PC-3 (cell line): ENCODE measurements at regions not wholly inside any gene's neighbourhood (a gene's known extent, or its start where the extent isn't known, plus 50 kb on each side); places are given as distances from the start of the nearest gene placed in this dataset.

Experiments used
- ATAC-seq: fragments of 200-7000 bp; cut with Tn5 transposase; 2 replicates; pipeline ENCODE4 v1.9.1; 2020; ENCODE audit warnings: mild to moderate bottlenecking, moderate library complexity
- BruUV-seq: library from RNA; stranded (reverse); fragments of 400-500 nt; replicated peaks from 2 replicates; lab custom pipeline; 2021; lab: Mats Ljungman, UMichigan
- CTCF ChIA-PET: fragments of 300-600 bp; sonication (Branson Sonifier 250); formaldehyde crosslinking; loops from one replicate; lab custom pipeline; 2022; ENCODE audit warnings: antibody characterized with exemption; lab: Charles Lee
- POLR2A ChIA-PET: fragments of 300-600 bp; sonication (Branson Sonifier 250); formaldehyde crosslinking; loops from one replicate; lab custom pipeline; 2022; ENCODE audit warnings: antibody characterized with exemption; ENCODE audit not compliant: unreplicated experiment; lab: Charles Lee
- DNase-seq: peaks from one replicate; pipeline ENCODE4 v3.0.0-alpha.2; 2015
- H2AFZ ChIP-seq: fragments of 300-600 bp; sonication (generic); 2 replicates; pipeline ENCODE4 v1.6.0; 2016; ENCODE audit warnings: antibody characterized with exemption, low read length
- H3F3A ChIP-seq: fragments of 300-600 bp; sonication (generic); one replicate; pipeline ENCODE4 v1.6.0; 2017; ENCODE audit warnings: antibody characterized with exemption, low read length, control low read depth, mild to moderate bottlenecking; ENCODE audit not compliant: unreplicated experiment
- H3K27ac ChIP-seq: fragments of 300-600 bp; sonication (generic); 2 replicates; pipeline ENCODE4 v1.5.1; 2016; ENCODE audit warnings: mild to moderate bottlenecking, low read length
- H3K27me3 ChIP-seq: fragments of 300-600 bp; sonication (generic); 2 replicates; pipeline ENCODE4 v1.6.1; 2016; ENCODE audit warnings: low read length, mixed read lengths
- H3K36me3 ChIP-seq: fragments of 300-600 bp; sonication (generic); 2 replicates; pipeline ENCODE4 v1.6.1; 2016; ENCODE audit warnings: low read depth, mixed run types, low read length, mixed read lengths
- H3K4me1 ChIP-seq: fragments of 300-600 bp; sonication (generic); 2 replicates; pipeline ENCODE4 v1.5.1; 2016; ENCODE audit warnings: low read length; ENCODE audit not compliant: insufficient read depth
- H3K4me2 ChIP-seq: fragments of 300-600 bp; sonication (generic); 2 replicates; pipeline ENCODE4 v1.6.0; 2016; ENCODE audit warnings: low read length
- H3K4me3 ChIP-seq: fragments of 300-600 bp; sonication (generic); 2 replicates; pipeline ENCODE4 v1.5.1; 2016; ENCODE audit warnings: mild to moderate bottlenecking, low read length, mixed read lengths
- H3K79me2 ChIP-seq: fragments of 300-600 bp; sonication (generic); 2 replicates; pipeline ENCODE4 v1.6.1; 2017; ENCODE audit warnings: low read length, mixed read lengths
- H3K9ac ChIP-seq: fragments of 300-600 bp; sonication (generic); 2 replicates; pipeline ENCODE4 v1.6.0; 2016; ENCODE audit warnings: mild to moderate bottlenecking, low read length
- H3K9me2 ChIP-seq: fragments of 300-600 bp; sonication (generic); replicated peaks from 2 replicates; pipeline ENCODE4 v1.6.1; 2016; ENCODE audit warnings: mixed run types, low read length, mixed read lengths
- H3K9me3 ChIP-seq: fragments of 300-600 bp; sonication (generic); 2 replicates; pipeline ENCODE4 v1.6.1; 2016; ENCODE audit warnings: low read length, mixed read lengths
- H4K20me1 ChIP-seq: fragments of 300-600 bp; sonication (generic); 2 replicates; pipeline ENCODE4 v1.6.1; 2016; ENCODE audit warnings: low read length, mixed read lengths
- EZH2 ChIP-seq: fragments of 300-600 bp; sonication (generic); IDR thresholded peaks from one replicate; pipeline ENCODE4 v1.6.1; 2017; ENCODE audit warnings: antibody characterized with exemption, mild to moderate bottlenecking, low read length; ENCODE audit not compliant: unreplicated experiment
- EZH2phosphoT487 ChIP-seq: fragments of 300-600 bp; sonication (generic); IDR thresholded peaks from 2 replicates; pipeline ENCODE4 v1.6.1; 2018; ENCODE audit warnings: mild to moderate bottlenecking, antibody characterized with exemption, low read length, borderline replicate concordance
- intact Hi-C: fragments of 100-400 bp; cut with micrococcal nuclease; formaldehyde crosslinking; loops from 2 replicates; pipeline ENCODE4 v1.9.0; 2023
- TF ChIP-seq, protein P1 (sequence below): fragments of 300-600 bp; sonication (generic); conservative IDR thresholded peaks from 2 replicates; pipeline ENCODE4 v1.5.1; 2017; ENCODE audit warnings: antibody characterized with exemption, low read depth, mild to moderate bottlenecking, low read length

DNA sequence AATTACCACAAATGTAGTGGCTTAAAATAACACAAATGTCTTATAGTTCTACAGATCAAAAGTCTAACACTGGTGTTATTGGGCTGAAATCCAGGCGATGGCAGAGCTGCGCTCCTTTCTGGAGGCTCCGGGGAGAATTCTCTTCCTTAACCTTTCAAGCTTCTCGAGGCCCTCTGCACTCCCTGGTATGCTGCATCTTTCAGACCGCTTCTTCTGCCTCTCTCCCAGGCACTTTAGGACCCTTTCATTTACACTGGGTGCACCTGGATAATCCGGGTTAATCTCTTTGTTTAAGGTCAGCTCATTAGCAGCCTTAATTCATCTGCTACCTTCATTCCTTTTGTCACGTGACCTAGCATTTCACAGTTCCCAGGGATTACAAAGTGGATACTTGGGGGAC lies 211.3 kb upstream of the RFC3 start:
- Histone ChIP-seq H3K4me2 (no peak overlapping the region), H3K27ac (no peak overlapping the region), H2AFZ (no peak overlapping the region), H3K36me3 (no peaks in the 10 kb centered on the region), H3K9ac (no peak overlapping the region), H3K4me3 (no peak overlapping the region), H3F3A (no peaks in the 10 kb centered on the region), H4K20me1 (no peaks in the 10 kb centered on the region), H3K27me3 (no peaks in the 10 kb centered on the region), H3K79me2 (no peaks in the 10 kb centered on the region), H3K9me3 (no peaks in the 10 kb centered on the region), H3K9me2 (no peaks in the 10 kb centered on the region), H3K4me1 (no peaks in the 10 kb centered on the region)
- TF ChIP-seq EZH2, result no peak
- TF ChIP-seq, protein P1, sequence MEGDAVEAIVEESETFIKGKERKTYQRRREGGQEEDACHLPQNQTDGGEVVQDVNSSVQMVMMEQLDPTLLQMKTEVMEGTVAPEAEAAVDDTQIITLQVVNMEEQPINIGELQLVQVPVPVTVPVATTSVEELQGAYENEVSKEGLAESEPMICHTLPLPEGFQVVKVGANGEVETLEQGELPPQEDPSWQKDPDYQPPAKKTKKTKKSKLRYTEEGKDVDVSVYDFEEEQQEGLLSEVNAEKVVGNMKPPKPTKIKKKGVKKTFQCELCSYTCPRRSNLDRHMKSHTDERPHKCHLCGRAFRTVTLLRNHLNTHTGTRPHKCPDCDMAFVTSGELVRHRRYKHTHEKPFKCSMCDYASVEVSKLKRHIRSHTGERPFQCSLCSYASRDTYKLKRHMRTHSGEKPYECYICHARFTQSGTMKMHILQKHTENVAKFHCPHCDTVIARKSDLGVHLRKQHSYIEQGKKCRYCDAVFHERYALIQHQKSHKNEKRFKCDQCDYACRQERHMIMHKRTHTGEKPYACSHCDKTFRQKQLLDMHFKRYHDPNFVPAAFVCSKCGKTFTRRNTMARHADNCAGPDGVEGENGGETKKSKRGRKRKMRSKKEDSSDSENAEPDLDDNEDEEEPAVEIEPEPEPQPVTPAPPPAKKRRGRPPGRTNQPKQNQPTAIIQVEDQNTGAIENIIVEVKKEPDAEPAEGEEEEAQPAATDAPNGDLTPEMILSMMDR, result no peak
- ATAC-seq (no peak), DNase-seq (no peak)
- BruUV-seq, result no TSS peak
- intact Hi-C loops, result loop anchor here (5.0 kb wide), 1 partner anchor 116 kb away; no protein-coding TSS in a partner anchor
- ChIA-PET CTCF (no interaction called here), POLR2A (no interaction called here)

DNA sequence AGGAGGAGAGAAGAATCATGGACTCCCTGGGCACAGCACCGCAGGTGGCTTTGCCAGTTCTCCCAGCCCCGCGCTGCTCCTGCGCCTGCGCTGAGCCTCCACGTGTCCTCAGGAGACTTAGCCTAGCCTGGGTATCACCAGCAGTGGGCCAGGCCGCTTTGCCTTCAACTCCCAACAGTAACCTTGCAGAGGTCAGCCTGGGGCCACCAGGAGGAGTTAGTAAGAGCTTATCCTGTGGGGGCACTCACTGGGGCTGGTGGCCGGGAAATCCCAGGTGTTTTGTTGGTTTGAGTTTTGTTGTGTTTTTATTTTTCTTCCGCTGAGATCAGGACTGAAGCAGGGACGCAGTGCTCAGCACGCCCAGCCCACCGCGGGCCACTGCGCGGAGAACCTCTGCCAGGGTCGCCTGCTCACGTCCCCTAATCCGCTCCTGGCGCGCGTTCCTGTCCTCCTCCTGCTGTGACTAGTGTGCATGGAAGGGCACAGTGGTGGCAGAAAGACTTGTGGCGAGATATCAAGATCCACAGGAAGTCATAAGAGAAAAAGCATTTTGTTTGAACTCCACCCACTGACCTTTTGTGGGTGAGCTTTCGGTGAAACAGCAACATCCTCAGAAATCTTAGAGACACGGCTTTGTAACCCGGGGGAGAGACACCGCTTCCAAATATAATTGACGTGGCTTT lies 207.4 kb upstream of the RFC3 start:
- no peak for DNase-seq
- ATAC-seq, result no peak
- Histone ChIP-seq H4K20me1 (no peaks in the 10 kb centered on the region), H3F3A (no peaks in the 10 kb centered on the region), H3K79me2 (no peaks in the 10 kb centered on the region), H3K9me3 (no peaks in the 10 kb centered on the region), H3K27ac (no peak overlapping the region), H3K9ac (no peak overlapping the region), H3K4me2 (no peak overlapping the region), H3K9me2 (no peaks in the 10 kb centered on the region), H2AFZ (no peak overlapping the region), H3K27me3 (no peaks in the 10 kb centered on the region), H3K4me3 (no peak overlapping the region), H3K36me3 (no peaks in the 10 kb centered on the region), H3K4me1 (no peaks in the 10 kb centered on the region)
- CTCF ChIA-PET, result no interaction called here
- no TSS peak for BruUV-seq
- intact Hi-C loops, result no loop called here
- TF ChIP-seq, protein P1, result no peak
- POLR2A ChIA-PET, result no interaction called here

- no peak overlapping the region for H3K9ac ChIP-seq
- no peak overlapping the region for H3K4me3 ChIP-seq
- H3K27me3 ChIP-seq, result no peaks in the 10 kb centered on the region
- BruUV-seq, result no TSS peak
- no peak overlapping the region for H2AFZ ChIP-seq
- POLR2A ChIA-PET, result no interaction called here
- H4K20me1 ChIP-seq, result no peaks in the 10 kb centered on the region
- TF ChIP-seq EZH2phosphoT487 (no peak), EZH2 (no peak)
- TF ChIP-seq, protein P1, result no peak
- H3K36me3 ChIP-seq, result no peaks in the 10 kb centered on the region
- DNase-seq (no peak), ATAC-seq (no peak)
- H3K27ac ChIP-seq, result no peak overlapping the region
- no peaks in the 10 kb centered on the region for H3F3A ChIP-seq
- no peaks in the 10 kb centered on the region for H3K9me2 ChIP-seq
- H3K9me3 ChIP-seq, result no peaks in the 10 kb centered on the region
- H3K79me2 ChIP-seq, result no peaks in the 10 kb centered on the region
- CTCF ChIA-PET, result no interaction called here
- H3K4me1 ChIP-seq, result no peaks in the 10 kb centered on the region
- intact Hi-C loops, result no loop called here
- no peak overlapping the region for H3K4me2 ChIP-seq
These were observed 206.7 kb upstream of the RFC3 start for GRCh38 chr13:33611121-33611805.
